GM12891 (cell line): ENCODE measurements at regions not wholly inside any gene's neighbourhood (a gene's known extent, or its start where the extent isn't known, plus 50 kb on each side); places are given as distances from the start of the nearest gene placed in this dataset.

Experiments
- POLR2A ChIP-seq: IDR thresholded peaks from 2 replicates; pipeline ENCODE4 v1.6.1; 2011; ENCODE audit warnings: low read depth, low read length, control low read depth
- POU2F2 ChIP-seq: IDR thresholded peaks from 2 replicates; pipeline ENCODE4 v1.6.1; 2011; ENCODE audit warnings: low read depth, mild to moderate bottlenecking, control low read depth, low read length, moderate library complexity

- no peak for TF ChIP-seq POLR2A
- TF ChIP-seq POU2F2: no peak
These were observed 689.9 kb downstream of the DSC3 start for GRCh38 chr18:30352551-30353168.
